Glomerular endothelial cell (primary cell): ENCODE measurements at regions not wholly inside any gene's neighbourhood (a gene's known extent, or its start where the extent isn't known, plus 50 kb on each side); places are given as distances from the start of the nearest gene placed in this dataset.
"Not testable (repeated sequence)": the region's sequence is repeated elsewhere in the genome, so short reads cannot be mapped to it uniquely, and the experiment has no call there.

Experiments
- DNase-seq: peaks from one replicate; pipeline ENCODE4 v3.0.0-alpha.2; 2011; ENCODE audit warnings: low read depth, low spot score; ENCODE audit errors: extremely low read depth

- DNase-seq, result no peak
Measured at GRCh38 chr5:124001036-124001615, 489.1 kb downstream of the CSNK1G3 start.

DNA sequence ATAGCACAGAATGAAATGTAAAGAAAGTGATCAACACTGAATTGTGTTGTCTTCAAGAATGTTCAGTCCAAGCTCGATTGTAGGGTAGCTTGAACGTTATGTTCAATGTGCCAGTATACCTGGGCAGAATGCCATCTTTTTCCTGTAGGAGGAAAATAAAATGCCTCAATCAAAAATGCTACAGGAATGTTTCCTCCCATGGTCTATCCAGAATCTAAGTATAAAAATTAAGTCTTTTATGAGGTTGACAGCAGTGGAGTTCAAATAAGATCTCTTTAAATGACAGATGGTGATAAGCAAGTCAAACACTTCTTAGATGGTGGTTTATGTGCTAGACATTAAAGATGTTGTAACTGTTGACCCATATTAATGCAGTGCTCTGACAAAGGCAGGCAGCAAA lies 488.6 kb downstream of the CSNK1G3 start:
- no peak for DNase-seq

- DNase-seq, result no peak
Measured at GRCh38 chr5:123997462-123998215, 485.7 kb downstream of the CSNK1G3 start.

DNA sequence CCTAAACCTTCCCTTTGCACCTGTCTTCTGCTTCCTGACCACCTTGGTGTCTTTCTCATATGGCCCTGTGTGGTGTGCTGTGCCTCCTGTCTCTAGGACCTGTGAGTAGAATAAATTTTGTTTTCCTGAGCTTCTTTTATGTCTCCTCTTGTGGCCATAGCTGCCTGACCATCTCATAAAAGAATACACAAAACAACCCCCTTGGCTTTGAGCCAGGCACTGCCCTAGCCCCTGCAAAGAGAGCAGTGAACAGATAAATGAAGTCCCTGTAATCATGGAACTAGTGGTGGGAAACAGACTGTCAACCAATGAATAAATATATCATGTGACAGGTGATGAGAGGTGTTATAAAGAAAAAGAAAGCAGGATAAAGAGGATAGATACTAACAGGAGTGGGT lies 485.1 kb downstream of the CSNK1G3 start:
- DNase-seq, result no peak

DNA sequence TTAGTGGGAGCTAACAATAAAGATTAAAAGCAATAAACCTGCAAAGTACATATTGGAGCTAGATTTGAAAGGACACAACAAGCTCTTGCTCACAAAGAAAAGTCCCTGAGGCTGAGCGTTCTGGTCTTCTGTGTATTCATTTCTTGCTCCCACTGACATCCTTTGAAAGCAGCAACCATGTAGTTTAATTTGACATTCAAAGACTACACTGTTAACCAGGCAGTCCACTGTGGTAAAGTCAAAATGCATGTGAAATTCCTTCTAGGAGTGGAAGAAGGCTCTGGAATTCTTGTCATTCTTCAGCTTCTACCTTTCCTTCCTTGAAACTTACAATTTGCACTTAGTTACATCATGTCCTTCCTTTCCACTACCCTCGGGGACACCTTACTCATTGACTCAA lies 480.7 kb downstream of the CSNK1G3 start:
- no peak for DNase-seq

- DNase-seq, result no peak
Measured at GRCh38 chr5:123987956-123988355, 476.0 kb downstream of the CSNK1G3 start.

GRCh38 chr5:123976379-123977033 lies 464.5 kb downstream of the CSNK1G3 start:
- DNase-seq, result no peak

DNA sequence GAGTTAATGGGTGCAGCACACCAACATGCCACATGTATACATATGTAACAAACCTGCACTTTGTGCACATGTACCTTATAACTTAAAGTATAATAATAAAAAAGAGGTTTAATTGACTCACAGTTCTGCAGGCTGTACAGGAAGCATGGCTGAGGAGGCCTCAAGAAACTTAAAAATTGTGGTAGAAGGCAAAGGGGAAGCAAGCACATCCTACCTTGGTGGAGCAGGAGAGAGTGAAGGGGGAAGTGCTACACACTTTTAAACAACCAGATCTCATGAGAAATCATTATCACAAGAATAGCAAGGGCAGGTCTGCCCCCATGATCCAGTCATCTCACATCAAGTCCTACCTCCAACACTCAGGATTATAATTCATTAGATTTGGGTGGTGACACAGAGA lies 463.5 kb downstream of the CSNK1G3 start:
- DNase-seq, result not testable (repeated sequence)

DNA sequence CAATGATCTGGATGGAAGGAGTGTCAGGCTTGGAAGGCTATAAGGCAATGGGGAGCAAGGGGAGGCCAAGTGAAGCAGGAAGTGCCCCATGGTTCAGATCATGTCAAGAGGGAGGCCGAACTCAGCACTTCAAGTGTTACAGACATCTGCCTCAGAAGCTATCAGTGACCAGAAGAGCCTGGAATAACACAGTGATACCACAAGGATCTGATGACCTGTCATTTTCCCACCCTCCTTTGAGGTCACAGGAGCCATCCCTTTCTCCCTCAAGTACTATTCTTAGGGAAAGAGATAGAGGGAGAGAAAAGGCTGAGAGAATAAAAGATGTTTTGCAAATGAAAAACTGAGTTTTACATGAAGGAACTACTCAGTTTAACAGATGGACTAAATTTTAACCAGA lies 454.8 kb downstream of the CSNK1G3 start:
- no peak for DNase-seq

- DNase-seq, result no peak
Measured at GRCh38 chr5:123965626-123966025, 453.6 kb downstream of the CSNK1G3 start.

- no peak for DNase-seq
Measured at GRCh38 chr5:123964884-123965283, 452.9 kb downstream of the CSNK1G3 start.

GRCh38 chr5:123960526-123960925 lies 448.5 kb downstream of the CSNK1G3 start:
- no peak for DNase-seq

GRCh38 chr5:123951582-123951977 lies 439.6 kb downstream of the CSNK1G3 start:
- no peak for DNase-seq

- no peak for DNase-seq
Measured at GRCh38 chr5:123950701-123951581, 439.0 kb downstream of the CSNK1G3 start.

DNA sequence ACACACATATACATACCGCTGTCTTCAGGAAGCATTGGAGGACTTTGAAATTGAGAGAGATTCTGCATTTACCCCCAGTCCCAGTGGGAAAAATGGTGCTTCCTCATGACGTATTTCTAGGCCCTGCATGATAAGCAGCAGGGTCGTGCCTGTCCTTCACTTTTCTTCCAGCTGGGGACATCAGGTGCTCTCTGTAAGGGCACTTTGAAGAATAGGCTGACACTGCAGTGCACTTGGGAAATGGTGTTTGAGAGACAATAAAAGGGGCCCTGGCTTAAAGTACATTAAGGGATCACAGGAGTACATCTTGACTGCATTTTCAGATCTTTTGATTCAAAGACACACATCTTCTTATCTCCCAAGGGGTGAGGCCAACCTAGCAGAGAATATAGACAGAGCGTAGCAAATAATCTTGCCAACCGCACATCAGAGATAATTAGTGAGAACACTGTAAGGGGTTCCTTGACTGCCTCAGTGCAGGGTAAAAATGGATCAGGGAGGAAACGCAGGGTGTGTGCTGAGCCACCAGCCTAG lies 437.9 kb downstream of the CSNK1G3 start:
- no peak for DNase-seq

- no peak for DNase-seq
Measured at GRCh38 chr5:123949043-123949804, 437.2 kb downstream of the CSNK1G3 start.

DNA sequence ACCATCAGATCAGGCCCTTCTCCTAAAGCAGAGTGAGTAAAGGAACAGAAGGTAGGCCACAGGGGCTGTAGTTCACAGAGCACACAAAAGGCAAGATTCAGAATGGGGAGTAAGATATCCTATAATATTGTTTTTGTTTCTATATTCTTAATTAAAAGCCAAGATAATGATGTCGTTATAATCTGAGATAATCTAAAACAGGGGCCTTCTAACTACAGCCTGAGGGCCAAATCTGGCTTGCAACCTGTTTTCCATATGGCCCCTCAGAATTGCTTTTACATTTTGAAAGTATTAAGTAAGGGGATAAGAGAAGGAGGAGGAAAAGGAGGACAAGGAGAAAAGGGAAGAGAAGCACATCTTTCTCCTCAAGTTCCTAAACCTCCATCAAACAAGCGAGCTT lies 435.8 kb downstream of the CSNK1G3 start:
- DNase-seq, result no peak

DNA sequence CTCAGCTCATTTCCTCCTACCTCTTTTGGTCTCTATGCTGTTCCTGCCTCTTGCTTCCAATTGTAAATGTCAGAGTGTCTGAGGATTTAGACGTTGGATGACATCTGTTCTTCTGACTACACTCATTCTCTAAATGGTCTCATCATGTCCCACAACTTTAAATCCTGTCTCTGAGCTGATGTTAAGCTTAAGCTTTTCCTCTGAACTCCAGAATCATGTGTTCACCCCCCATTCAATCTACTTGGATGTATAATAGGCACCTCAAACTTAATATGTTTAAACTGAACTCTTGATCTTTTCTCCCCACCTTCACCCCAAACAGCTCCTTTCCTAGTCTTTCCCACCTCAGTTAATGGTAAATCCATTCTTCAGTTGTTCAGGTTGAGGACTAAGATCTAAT lies 433.6 kb downstream of the CSNK1G3 start:
- no peak for DNase-seq

- no peak for DNase-seq
Measured at GRCh38 chr5:123943151-123943550, 431.2 kb downstream of the CSNK1G3 start.

- DNase-seq, result no peak
Measured at GRCh38 chr5:123940416-123940815, 428.4 kb downstream of the CSNK1G3 start.
